ENCODE measurements at regions not wholly inside any gene's neighbourhood (a gene's known extent, or its start where the extent isn't known, plus 50 kb on each side); places are given as distances from the start of the nearest gene placed in this dataset.
"Not testable (repeated sequence)": the region's sequence is repeated elsewhere in the genome, so short reads cannot be mapped to it uniquely, and the experiment has no call there.

DNA sequence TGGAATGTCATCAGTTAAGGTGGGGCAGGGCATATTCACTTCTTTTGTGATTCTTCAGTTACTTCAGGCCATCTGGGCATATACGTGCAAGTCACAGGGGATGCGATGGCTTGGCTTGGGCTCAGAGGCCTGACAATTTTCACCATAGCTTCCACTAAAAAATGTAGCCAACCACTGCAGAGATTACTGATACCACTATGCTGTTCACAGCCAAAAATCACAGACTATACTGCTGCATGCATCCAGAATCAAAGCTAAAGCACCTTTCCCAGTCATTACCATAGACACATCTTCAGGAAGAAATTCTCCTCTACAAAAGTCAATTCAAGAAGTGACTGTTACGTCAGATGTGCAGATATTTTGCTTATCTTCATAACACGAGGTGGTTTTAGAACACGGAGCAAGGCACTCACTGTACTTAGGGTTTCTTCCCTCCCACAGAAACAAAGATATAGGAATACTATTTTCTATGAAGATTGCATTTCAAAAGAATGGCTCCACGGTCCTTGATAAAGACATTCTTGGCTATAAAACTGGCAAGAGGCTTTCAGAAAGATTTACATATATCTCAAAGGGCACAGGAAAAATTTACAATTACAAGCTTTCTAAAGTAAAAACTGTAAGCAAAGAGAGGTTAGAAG, 1556.6 kb upstream of the PRR20A start:
- no peak for DNase-seq

- no peak for DNase-seq
Measured at GRCh38 chr13:55602784-55603183, 1537.9 kb upstream of the PRR20A start.

DNA sequence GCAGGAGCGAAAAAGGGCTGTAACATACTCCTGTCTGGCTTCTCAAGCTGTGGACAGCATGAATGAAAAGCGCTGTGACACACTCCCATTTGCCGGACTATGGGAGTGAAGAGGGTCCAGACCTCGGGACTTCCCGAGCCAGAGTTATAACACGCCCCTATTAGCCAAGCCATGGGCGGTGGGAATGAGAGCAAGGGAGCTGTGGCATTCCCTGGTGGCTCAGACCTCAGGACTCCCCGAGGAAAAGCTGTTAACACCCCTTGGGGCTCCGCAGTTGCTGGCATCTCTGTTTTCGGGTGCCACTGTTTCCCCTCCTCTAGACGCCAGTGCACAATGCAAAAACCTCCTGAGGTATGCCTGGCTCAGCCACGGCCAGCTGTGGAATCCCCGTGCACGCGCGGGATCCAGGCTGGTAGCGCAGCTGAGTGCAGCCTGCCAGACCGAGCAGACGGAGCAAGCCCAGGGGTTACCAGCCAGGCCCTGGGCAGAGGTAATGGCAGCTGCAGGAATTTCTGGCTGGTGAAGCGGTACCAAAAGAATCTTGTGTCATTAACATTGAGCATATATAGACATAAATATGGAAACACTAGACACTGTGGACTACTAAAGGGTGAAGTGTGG, 1534.6 kb upstream of the PRR20A start:
- DNase-seq: no peak

- DNase-seq: no peak
Measured at GRCh38 chr13:55613429-55614187, 1527.1 kb upstream of the PRR20A start.

- DNase-seq: no peak
Measured at GRCh38 chr13:55615081-55615480, 1525.6 kb upstream of the PRR20A start.

GRCh38 chr13:55617241-55617640, 1523.5 kb upstream of the PRR20A start:
- no peak for DNase-seq

DNA sequence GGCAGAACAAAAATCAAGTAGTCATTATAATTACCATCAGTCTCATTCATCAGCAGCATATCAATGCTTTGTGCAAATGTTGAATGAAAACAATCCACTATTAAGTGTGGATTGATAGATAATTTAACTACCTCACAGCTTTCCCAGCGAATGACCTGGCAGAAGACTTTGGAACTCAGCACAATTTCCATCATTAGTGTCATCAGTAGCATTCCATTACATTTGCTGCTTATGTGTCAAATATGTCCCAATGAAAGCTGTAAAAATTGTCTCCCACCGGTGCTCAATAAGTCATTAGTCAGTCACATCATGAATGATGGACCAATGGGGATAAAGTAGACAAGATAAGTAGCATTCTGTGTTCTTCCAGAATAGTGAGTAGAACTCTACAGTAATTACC, 1513.5 kb upstream of the PRR20A start:
- no peak for DNase-seq

- DNase-seq: no peak
Measured at GRCh38 chr13:55632402-55632801, 1508.3 kb upstream of the PRR20A start.

DNA sequence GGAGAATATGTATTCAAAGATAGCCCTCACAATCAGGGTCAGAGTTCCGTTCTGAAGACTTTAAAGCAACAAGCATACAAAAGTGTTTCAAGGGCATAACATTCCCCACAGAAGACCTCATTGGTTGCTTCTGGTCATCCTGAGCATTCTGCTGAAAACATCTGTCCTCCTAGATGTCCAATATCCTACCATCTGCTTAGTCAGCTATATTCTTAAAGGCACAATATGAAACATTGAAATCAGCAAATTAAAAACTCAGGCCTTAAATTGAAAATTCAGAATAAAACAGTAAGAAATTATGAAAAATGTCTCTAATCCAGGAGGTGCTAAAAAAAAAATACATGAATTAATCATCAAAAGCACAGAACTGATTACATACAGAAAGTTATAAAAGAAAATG, 1491.2 kb upstream of the PRR20A start:
- no peak for DNase-seq

DNA sequence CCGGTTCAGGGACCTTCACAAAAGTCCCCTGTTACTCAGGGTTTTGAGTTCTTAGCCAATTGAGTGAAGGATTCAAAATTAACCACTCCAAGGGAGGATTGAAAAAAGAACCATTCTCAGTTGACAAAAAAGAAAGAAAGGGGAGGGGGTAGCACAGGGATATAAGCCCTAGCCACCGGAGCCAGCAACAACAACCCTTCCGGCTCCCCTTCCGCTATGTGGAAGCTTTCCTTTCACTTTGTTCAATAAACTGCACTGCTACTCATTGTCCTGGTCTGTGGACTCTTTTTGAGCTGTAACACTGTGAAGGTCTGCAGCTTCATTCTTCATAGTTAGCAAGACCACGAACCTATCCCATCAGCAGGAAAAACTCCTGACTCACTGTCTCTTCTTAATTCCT, 1488.1 kb upstream of the PRR20A start:
- DNase-seq: no peak

GRCh38 chr13:55653497-55653896, 1487.2 kb upstream of the PRR20A start:
- no peak for DNase-seq

GRCh38 chr13:55654243-55654642, 1486.5 kb upstream of the PRR20A start:
- no peak for DNase-seq

- not testable (repeated sequence) for DNase-seq
Measured at GRCh38 chr13:55660264-55660663, 1480.5 kb upstream of the PRR20A start.

DNA sequence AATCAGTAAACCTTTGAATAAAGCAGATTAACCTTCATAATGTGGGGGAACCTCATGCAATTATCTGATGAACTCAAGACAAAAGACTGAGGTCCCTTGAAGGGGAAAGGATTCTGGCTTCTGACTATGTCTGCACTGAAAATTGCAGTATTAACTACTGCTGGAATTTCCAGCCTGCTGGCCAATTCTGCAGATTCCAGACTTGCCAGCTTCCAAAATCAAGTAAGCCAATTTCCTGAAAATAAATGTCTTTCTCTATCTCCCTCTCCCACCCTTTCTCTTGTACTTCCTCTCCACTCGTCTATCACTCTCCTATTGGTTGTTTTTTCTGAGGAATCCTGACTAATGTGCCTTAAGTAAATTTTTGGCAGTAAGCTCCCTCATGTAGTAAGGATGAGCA, 1479.9 kb upstream of the PRR20A start:
- DNase-seq: no peak

- no peak for DNase-seq
Measured at GRCh38 chr13:55661505-55661904, 1479.2 kb upstream of the PRR20A start.

DNA sequence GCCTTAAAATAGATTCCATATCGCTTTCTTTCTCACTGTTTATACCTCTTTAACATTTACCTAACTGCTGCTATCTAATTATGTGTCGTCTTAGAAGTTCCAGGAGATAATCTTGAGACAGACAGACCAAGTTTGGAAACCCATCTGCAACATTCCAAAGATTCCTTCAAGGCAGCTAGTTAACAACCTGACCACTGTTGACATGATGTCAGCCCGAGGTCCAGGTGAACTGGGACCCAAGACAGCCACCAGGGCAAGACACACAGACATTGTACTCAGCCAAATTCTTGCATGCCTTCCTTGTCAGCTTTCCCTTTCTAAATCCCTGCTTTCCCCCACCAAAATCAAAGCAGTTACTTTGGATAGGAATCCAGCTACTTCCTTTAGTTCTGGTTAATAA, 1476.5 kb upstream of the PRR20A start:
- DNase-seq: no peak

- DNase-seq: no peak
Measured at GRCh38 chr13:55669051-55669450, 1471.7 kb upstream of the PRR20A start.

GRCh38 chr13:55673910-55674309, 1466.8 kb upstream of the PRR20A start:
- DNase-seq: no peak

GRCh38 chr13:55682776-55683175, 1457.9 kb upstream of the PRR20A start:
- no peak for DNase-seq

DNA sequence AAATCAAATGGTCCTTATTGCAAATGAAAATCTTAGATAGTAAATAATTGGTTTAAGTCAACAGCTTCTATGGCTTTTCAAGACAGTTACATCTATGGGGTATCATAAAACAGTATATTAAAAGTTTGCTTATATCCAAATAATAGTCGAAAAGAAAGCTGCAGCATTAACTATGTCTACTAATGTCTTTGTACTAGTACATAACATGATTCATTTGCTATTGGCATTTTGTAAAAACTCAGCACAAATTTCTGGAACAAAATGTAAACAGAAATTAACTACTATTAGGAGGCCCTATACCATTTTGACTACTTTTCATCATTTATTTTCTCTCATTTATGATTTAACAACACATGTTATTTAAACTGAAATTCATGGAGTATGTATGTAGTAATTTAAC, 1435.2 kb upstream of the PRR20A start:
- DNase-seq: no peak

DNA sequence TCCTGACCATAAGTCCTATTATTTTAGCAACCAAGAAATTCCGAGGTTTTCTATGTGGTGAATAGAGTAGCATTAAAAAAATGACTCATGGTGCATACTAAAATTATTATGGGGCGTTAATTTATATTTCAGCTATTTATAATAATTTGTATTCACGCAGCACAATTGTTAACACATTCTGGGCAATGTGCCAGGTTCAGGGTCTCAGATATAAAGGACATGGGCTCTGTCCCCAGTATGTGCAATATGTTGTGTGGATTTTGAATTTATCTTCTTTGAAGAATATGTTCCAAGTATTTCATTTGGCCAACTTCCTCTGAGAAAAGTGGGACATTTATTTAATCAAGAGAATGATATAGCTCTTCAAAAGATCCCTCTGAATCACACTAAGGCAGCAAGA, 1434.7 kb upstream of the PRR20A start:
- DNase-seq: no peak

GRCh38 chr13:55714120-55714519, 1426.6 kb upstream of the PRR20A start:
- DNase-seq: no peak

GRCh38 chr13:55727683-55728082, 1413.0 kb upstream of the PRR20A start:
- DNase-seq: no peak

DNA sequence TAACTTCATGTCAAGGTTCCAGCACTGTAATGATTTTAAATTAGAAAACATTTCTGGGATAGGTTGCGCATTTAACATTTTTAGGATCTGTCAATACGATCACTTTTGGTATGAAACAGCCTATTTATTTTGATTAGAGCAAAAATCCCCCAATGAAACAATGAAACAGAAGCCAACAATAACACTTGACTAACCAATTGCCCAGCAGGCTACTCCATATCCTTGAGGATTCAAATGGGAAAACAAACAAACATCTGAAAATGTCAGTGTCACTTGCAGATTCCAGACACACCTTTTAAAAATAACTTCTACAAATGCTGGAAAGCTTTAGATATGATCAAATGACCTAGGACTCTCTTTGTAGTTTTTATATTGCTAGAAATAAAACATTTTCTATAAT, 1412.5 kb upstream of the PRR20A start:
- DNase-seq: no peak
